B cell (primary cell): ENCODE measurements at regions not wholly inside any gene's neighbourhood (a gene's known extent, or its start where the extent isn't known, plus 50 kb on each side); places are given as distances from the start of the nearest gene placed in this dataset.

Source experiments
- CTCF ChIP-seq: fragments of 200-600 bp; IDR thresholded peaks from one replicate; pipeline ENCODE4 v1.8.0; 2022; ENCODE audit warnings: antibody characterized with exemption, mild to moderate bottlenecking
- EZH2 ChIP-seq: IDR thresholded peaks from 2 replicates; pipeline ENCODE4 v1.6.1; 2012; ENCODE audit warnings: borderline replicate concordance, low read depth, mild to moderate bottlenecking, moderate library complexity, low read length; ENCODE audit not compliant: insufficient read depth, poor library complexity, severe bottlenecking

- TF ChIP-seq CTCF (no peak), EZH2 (no peak)
Observed at GRCh38 chrX:76802708-76803107, 375.2 kb downstream of the MAGEE1 start.
